ENCODE measurements at regions not wholly inside any gene's neighbourhood (a gene's known extent, or its start where the extent isn't known, plus 50 kb on each side); places are given as distances from the start of the nearest gene placed in this dataset.
"Not testable (repeated sequence)": the region's sequence is repeated elsewhere in the genome, so short reads cannot be mapped to it uniquely, and the experiment has no call there.

DNA sequence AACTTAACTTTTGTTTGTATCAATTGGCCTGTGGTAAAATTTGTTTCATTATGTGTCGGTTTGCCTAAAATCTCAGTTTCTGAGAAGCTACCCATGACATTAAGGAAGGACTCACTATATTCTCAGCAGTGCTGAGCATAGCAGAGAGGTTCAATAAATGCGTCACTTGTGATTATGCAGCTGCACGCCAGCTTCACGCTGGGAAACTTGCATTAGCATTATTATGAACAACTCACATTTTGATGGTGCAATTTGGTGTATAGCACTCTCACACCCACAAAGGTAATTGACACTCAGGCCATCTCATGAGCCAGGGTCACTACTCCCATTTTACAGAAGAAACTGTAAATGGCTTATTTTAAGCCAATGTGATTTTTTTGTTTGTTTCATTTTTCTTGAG lies 80.6 kb upstream of the SALL1 start:
- no peak for DNase-seq

DNA sequence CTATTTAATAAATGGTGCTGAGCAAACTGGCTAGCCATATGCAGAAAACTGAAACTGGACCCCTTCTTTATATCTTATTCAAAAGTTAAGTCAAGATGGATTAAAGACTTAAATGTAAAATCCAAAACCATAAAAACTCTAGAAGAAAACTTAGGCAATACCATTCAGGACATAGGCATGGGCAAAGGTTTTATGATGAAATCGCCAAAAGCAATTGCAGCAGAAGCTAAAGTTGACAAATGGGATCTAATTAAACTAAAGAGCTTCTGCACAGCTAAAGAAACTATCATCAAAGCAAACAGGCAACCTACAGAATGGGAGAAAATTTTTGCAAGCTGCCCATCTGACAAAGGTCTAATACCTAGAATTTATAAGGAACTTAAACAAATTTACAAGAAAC lies 79.0 kb upstream of the SALL1 start:
- DNase-seq: not testable (repeated sequence)

DNA sequence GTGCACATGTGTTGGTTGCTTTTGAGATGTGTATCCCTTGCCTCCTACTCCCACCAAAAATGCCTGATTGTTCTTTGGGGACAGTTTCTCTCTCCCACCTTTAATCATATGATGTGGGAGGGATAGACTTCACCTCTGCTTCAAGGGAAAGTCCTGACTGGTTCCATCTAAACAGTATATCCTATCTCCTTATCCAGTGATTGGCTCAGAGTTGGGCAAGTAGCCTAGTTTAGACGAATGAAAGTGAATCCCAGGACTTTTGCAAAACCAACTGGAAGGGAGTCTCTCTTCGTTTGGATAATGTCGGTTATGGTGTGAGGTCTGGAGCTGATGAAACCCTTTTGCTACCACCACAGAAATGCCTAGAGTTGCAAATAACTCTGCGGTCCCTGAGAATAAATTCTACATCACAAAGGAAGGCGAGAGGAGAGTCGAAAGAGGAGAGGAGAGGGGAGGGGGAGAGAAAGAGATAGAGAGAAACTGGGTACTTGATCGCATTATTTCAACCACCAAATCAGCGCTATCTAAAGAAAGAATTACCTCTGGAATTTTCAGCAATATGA lies 77.1 kb upstream of the SALL1 start:
- no peak for DNase-seq

DNA sequence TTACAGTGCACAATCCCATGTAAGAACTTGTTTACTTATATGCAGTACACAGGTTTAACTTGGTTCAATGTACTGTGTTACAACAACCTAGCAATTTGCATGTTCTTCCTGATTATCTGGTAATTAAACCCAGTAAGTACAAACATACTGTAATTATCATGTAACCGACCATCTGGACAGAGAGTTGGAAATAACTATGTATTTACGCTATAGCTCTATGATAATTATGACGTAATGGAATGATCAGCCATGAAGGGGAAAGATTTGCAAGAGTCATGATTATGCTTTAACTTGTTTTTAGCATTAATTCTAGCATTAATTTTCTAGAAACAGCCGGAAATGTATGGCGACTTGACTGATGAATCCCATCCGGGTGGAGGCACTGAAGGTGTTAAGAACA lies 74.8 kb upstream of the SALL1 start:
- DNase-seq: no peak

DNA sequence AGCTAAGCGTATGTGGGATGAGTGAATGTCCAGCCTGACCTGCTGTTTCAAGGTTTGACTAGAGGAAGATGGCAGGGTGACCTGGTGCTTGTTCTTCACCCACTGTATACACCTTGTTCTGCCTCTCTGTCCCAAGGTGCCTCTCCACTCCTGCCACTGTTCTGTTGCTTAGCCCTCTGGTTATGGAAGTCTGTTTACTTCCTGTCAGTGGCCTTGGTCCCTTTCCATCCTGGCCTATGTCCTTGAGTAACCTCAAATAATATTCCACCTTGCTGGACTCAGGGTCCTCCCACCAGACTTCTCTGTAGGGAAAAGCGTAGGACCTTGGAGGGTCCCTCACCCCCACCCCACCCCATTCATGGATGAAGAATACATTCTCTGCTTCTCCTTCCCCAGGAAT lies 73.2 kb upstream of the SALL1 start:
- no peak for DNase-seq

DNA sequence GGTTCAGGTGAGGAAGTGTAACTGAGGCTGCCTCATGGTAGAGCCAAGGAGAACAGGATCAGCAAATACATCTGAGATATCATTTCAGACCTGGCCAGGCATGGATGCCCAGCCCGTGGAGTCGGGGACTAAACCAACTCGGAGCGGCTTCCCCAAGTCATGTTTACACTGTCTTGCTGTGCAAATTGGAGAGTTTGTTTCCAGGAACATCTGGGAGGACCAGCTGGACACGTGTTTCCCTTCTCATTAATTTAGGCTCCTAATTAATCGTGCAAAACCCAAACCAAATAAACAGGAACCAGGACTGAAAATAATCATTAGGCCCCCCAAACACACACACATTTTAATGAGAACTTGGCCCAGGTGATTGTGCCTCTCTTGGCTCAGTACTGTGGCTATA lies 70.9 kb upstream of the SALL1 start:
- DNase-seq: no peak

DNA sequence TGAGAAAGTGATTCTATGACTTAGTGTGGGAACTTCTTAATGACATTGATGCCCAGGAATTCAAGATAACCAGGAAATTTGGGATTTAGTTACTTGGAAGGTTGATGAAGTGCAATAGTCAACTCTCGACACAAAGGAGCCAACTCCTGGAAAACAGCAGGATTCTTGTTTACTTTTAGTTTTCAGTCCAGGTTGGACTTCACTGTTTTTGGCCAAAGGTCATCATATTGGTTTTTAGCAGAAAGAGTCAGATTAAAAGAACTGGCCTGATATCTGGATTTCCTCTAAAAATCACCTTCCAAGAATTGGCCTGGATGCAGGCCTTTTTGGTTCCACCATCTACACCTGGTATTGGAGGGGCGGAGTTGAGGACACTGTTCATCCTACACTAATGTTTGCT lies 60.1 kb upstream of the SALL1 start:
- no peak for DNase-seq

DNA sequence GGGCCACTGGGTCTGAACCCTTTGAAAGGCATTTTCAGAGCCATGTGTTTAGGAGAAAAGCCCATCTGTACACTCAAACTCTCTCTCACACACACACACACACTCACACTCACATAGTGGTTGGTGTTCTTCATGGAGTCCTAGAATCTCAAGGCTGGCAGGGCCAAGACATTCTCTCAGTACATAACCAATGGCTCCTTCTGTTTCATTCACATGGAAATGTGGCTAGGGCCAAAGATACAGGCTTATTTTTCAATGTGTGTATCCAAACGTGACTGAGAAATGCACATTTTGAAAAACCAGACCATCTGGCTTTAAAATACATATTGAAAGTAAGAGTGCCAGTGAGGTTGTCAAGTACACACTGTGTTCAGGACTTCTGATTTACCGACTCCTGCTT lies 59.0 kb upstream of the SALL1 start:
- no peak for DNase-seq

DNA sequence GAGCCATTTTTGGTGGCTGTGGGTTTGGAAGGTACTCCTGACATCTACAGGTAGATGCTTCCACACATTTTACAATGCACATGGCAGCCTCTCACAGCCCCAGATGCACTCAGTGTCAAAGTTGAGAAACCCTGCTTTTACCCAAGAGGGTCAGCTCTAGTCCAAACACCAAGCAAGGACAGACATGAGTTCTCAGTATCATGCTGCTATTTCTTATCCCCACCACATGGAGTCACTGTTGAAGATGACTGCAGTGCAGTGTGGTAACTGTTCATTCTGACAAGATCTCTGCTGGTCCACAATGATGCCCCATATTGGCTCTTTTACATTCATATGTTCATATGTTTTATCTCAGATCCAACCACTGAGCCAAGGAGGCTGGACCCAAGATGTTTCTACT lies 50.5 kb upstream of the SALL1 start:
- DNase-seq: no peak

Measured in NCI-H1436 treated with DMSO at 0.1 percent for 48 hours (cell line).